Loucy (cell line): ENCODE measurements at regions not wholly inside any gene's neighbourhood (a gene's known extent, or its start where the extent isn't known, plus 50 kb on each side); places are given as distances from the start of the nearest gene placed in this dataset.

ENCODE experiments used
- EZH2phosphoT487 ChIP-seq: fragments of 200-600 bp; IDR thresholded peaks from 2 replicates; pipeline ENCODE4 v1.6.1; 2018; ENCODE audit warnings: antibody characterized with exemption, mild to moderate bottlenecking, moderate library complexity, borderline replicate concordance
- TF ChIP-seq, protein P1 (sequence below): fragments of 200-600 bp; sonication (generic); conservative IDR thresholded peaks from 2 replicates; pipeline ENCODE4 v1.5.1; 2014; ENCODE audit warnings: mild to moderate bottlenecking, antibody characterized with exemption, low read length

DNA sequence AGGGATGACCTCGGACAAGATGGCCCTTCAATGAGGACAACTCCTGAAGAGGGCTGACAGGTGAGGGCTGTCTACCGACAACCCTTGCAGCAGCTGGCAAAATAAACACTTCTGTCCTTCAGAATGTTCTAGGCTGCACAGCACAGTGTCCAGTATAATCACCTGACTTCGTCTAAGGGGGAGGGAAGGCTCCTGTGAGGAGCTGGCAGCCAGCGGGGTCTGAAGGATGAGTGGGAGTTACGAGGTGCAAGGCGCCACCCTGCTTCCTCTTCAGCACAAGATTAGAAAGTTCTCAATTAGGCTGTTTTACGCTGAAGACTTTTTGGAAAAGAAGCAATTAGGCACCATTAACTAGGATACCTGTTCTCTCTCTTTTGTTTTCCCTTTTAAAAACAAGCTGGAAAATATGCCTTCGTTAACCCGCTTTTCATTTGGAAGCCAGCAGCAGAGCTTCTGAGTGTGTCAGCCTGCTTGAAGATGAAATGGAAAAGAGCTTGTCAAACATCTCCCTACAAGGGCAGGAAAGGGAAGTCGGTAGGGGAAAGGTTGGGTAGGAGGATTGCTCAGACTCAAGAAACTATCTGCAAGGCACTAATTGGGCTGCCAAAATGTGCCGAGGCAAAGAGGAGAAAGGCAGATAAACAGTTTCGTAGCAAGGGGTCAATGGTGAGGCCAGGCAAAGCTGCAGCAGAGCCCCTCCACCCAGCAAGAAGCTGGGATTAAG is 592.2 kb upstream of the CADM1 start:
- TF ChIP-seq, protein P1, sequence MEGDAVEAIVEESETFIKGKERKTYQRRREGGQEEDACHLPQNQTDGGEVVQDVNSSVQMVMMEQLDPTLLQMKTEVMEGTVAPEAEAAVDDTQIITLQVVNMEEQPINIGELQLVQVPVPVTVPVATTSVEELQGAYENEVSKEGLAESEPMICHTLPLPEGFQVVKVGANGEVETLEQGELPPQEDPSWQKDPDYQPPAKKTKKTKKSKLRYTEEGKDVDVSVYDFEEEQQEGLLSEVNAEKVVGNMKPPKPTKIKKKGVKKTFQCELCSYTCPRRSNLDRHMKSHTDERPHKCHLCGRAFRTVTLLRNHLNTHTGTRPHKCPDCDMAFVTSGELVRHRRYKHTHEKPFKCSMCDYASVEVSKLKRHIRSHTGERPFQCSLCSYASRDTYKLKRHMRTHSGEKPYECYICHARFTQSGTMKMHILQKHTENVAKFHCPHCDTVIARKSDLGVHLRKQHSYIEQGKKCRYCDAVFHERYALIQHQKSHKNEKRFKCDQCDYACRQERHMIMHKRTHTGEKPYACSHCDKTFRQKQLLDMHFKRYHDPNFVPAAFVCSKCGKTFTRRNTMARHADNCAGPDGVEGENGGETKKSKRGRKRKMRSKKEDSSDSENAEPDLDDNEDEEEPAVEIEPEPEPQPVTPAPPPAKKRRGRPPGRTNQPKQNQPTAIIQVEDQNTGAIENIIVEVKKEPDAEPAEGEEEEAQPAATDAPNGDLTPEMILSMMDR = no peak
- TF ChIP-seq EZH2phosphoT487 = no peak
